ENCODE measurements at regions not wholly inside any gene's neighbourhood (a gene's known extent, or its start where the extent isn't known, plus 50 kb on each side); places are given as distances from the start of the nearest gene placed in this dataset.
A peak's percentile ranks its signal among the peaks of the same experiment; 100 is the strongest.
"Not testable (repeated sequence)": the region's sequence is repeated elsewhere in the genome, so short reads cannot be mapped to it uniquely, and the experiment has no call there.

- H2BK120ac ChIP-seq (ENCODE audit: low read depth, low read length); H3K4me2 ChIP-seq (ENCODE audit: low read depth, low read length); H3K4ac ChIP-seq (ENCODE audit: low read depth, low read length); POLR2A ChIA-PET (ENCODE audit: unreplicated experiment); in situ Hi-C loops (cut with MboI; ENCODE audit: low sequenced_read_pairs); H2BK15ac ChIP-seq (ENCODE audit: low read depth, low read length); H3K27ac ChIP-seq (ENCODE audit: insufficient read depth, low read length); H4K5ac ChIP-seq (ENCODE audit: low read depth, low read length); H2AK9ac ChIP-seq (replicated peaks; ENCODE audit: low read depth, low read length, poor library complexity); H3K56ac ChIP-seq (ENCODE audit: extremely low read depth, insufficient read depth, low read length); H3K9me3 ChIP-seq (ENCODE audit: control insufficient read depth, insufficient read depth, low read length); H4K91ac ChIP-seq (ENCODE audit: insufficient read depth, low read depth, low read length); H3K23ac ChIP-seq (ENCODE audit: low read depth, low read length); H2BK20ac ChIP-seq (ENCODE audit: low read depth, low read length); H3K27me3 ChIP-seq (ENCODE audit: control insufficient read depth, insufficient read depth, low read length); H3K18ac ChIP-seq (ENCODE audit: low read depth, low read length); H3K9ac ChIP-seq (ENCODE audit: low read depth, low read length); H3K9me1 ChIP-seq (ENCODE audit: insufficient read depth, low read length); BruUV-seq (replicated peaks); CTCF ChIA-PET; H4K8ac ChIP-seq (ENCODE audit: low read depth in 2 of 2, low read length in 2 of 2); ATAC-seq (ENCODE audit: low read depth); H3K4me3 ChIP-seq (ENCODE audit: insufficient read depth, low read depth, low read length); DNase-seq; H3K36me3 ChIP-seq (ENCODE audit: control insufficient read depth, insufficient read depth, low read length); H2AFZ ChIP-seq (replicated peaks; ENCODE audit: low read length, poor library complexity); dilution Hi-C loops (cut with HindIII; ENCODE audit: low sequenced_read_pairs, unreplicated experiment); H2BK5ac ChIP-seq (ENCODE audit: low read depth, low read length, poor library complexity, severe bottlenecking); H3K14ac ChIP-seq (replicated peaks; ENCODE audit: low read depth, low read length); intact Hi-C loops (cut with micrococcal nuclease): not testable (repeated sequence)
- Histone ChIP-seq H3K4me1 (ENCODE audit: control insufficient read depth, insufficient read depth, low read length) (peaks cover 14% of the 10 kb centered on the region), H3K79me1 (ENCODE audit: low read depth in 1 of 2, low read length in 2 of 2) (peaks cover 3 to 48% of the 10 kb centered on the region in 2 experiments; a peak in 3 of 4 replicates), H2AK5ac (ENCODE audit: low read depth, low read length) (0 out of 2 replicates have a peak overlapping the region, but pooled peaks have one; percentile 49), H4K20me1 (ENCODE audit: insufficient read depth, low read length) (peaks cover 49% of the 10 kb centered on the region)
- WGBS, 2 experiments (ENCODE audit: extremely low coverage in 2 of 2, insufficient read length in 1 of 2), result 88% methylated on average over 6 of the region's 26 CpGs; no CpG with 5 or more reads in 1 of the 2 experiments
Observed at GRCh38 chr16:29606669-29607427, 56.2 kb upstream of the SPN start.

GRCh38 chr16:29607428-29607823 is 55.6 kb upstream of the SPN start:
- 38% methylated on average over 2 of the region's 11 CpGs; no CpG with 5 or more reads in 1 of the 2 experiments for WGBS, 2 experiments (ENCODE audit: extremely low coverage in 2 of 2, insufficient read length in 1 of 2)
- in situ Hi-C loops (cut with MboI; ENCODE audit: low sequenced_read_pairs); H2BK120ac ChIP-seq (ENCODE audit: low read depth, low read length); H3K9me3 ChIP-seq (ENCODE audit: control insufficient read depth, insufficient read depth, low read length); H2AFZ ChIP-seq (replicated peaks; ENCODE audit: low read length, poor library complexity); H3K23ac ChIP-seq (ENCODE audit: low read depth, low read length); H3K9ac ChIP-seq (ENCODE audit: low read depth, low read length); H3K27ac ChIP-seq (ENCODE audit: insufficient read depth, low read length); H3K14ac ChIP-seq (replicated peaks; ENCODE audit: low read depth, low read length); H3K4me3 ChIP-seq (ENCODE audit: insufficient read depth, low read depth, low read length); H3K18ac ChIP-seq (ENCODE audit: low read depth, low read length); ATAC-seq (ENCODE audit: low read depth); CTCF ChIA-PET; H4K91ac ChIP-seq (ENCODE audit: insufficient read depth, low read depth, low read length); DNase-seq; H2AK9ac ChIP-seq (replicated peaks; ENCODE audit: low read depth, low read length, poor library complexity); H2BK15ac ChIP-seq (ENCODE audit: low read depth, low read length); POLR2A ChIA-PET (ENCODE audit: unreplicated experiment); BruUV-seq (replicated peaks); H3K36me3 ChIP-seq (ENCODE audit: control insufficient read depth, insufficient read depth, low read length); H3K27me3 ChIP-seq (ENCODE audit: control insufficient read depth, insufficient read depth, low read length); dilution Hi-C loops (cut with HindIII; ENCODE audit: low sequenced_read_pairs, unreplicated experiment); H2BK5ac ChIP-seq (ENCODE audit: low read depth, low read length, poor library complexity, severe bottlenecking); H3K4me2 ChIP-seq (ENCODE audit: low read depth, low read length); H3K4ac ChIP-seq (ENCODE audit: low read depth, low read length); H3K56ac ChIP-seq (ENCODE audit: extremely low read depth, insufficient read depth, low read length); H2BK20ac ChIP-seq (ENCODE audit: low read depth, low read length); H4K5ac ChIP-seq (ENCODE audit: low read depth, low read length); intact Hi-C loops (cut with micrococcal nuclease); H3K9me1 ChIP-seq (ENCODE audit: insufficient read depth, low read length): not testable (repeated sequence)
- Histone ChIP-seq H3K79me1 (ENCODE audit: low read depth in 1 of 2, low read length in 2 of 2) (peaks cover 3 to 42% of the 10 kb centered on the region in 2 experiments; a peak in 3 of 4 replicates), H4K8ac (ENCODE audit: low read depth in 2 of 2, low read length in 2 of 2) (peak overlapping the region in 1 of 2 experiments; percentile 25; a peak in 1 of 4 replicates), H2AK5ac (ENCODE audit: low read depth, low read length) (peak overlapping the region; percentile 59; the same call in 1 of the 2 replicates), H3K4me1 (ENCODE audit: control insufficient read depth, insufficient read depth, low read length) (peaks cover 14% of the 10 kb centered on the region), H4K20me1 (ENCODE audit: insufficient read depth, low read length) (peaks cover 43% of the 10 kb centered on the region)
